ENCODE measurements at regions not wholly inside any gene's neighbourhood (a gene's known extent, or its start where the extent isn't known, plus 50 kb on each side); places are given as distances from the start of the nearest gene placed in this dataset.
"Not testable (repeated sequence)": the region's sequence is repeated elsewhere in the genome, so short reads cannot be mapped to it uniquely, and the experiment has no call there.

- not testable (repeated sequence) for TF ChIP-seq CTCF (IDR thresholded peaks at IDR 0.05; ENCODE audit: poor library complexity); EZH2 (IDR thresholded peaks at IDR 0.05; ENCODE audit: borderline replicate concordance); EZH2phosphoT487 (IDR thresholded peaks at IDR 0.05; ENCODE audit: low read depth, severe bottlenecking, unreplicated experiment)
Measured at GRCh38 chr1:146656356-146657060, 281.6 kb upstream of the NBPF12 start.

Measured in hepatocyte (in vitro differentiated cells).